PC-9 (cell line): ENCODE measurements at regions not wholly inside any gene's neighbourhood (a gene's known extent, or its start where the extent isn't known, plus 50 kb on each side); places are given as distances from the start of the nearest gene placed in this dataset.

Experiments
- CTCF ChIP-seq: fragments of 200-600 bp; sonication (generic); conservative IDR thresholded peaks from 2 replicates; pipeline ENCODE4 v1.6.1; 2017; ENCODE audit warnings: mixed run types, antibody characterized with exemption, mild to moderate bottlenecking, moderate library complexity
- EZH2 ChIP-seq: fragments of 200-600 bp; sonication (generic); IDR thresholded peaks from 2 replicates; pipeline ENCODE4 v1.8.0; 2017; ENCODE audit warnings: antibody characterized with exemption, low read depth

DNA sequence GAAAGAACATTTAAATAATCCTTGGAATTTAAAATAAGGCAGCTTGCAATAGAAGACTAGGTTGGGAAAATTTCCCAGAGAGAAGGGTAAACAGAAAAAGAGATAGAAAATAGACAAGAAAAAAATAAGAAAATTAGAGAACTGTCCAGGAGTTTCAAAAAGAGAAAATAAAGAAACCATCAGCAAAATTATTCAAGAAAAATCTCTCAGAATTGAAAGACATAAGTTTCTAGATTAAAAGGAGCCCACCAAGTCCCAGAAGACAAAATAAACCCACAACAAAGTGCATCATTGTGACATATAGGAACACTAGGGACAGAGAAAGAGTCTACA, 88.6 kb upstream of the CDYL start:
- no peak for TF ChIP-seq CTCF
- no peak for TF ChIP-seq EZH2
